Stimulated activated CD4-positive, alpha-beta T cell treated with anti-CD3 and anti-CD28 coated beads, Interleukin-2, amount 100 ng/mL, for 4 hours (primary cell): ENCODE measurements at regions not wholly inside any gene's neighbourhood (a gene's known extent, or its start where the extent isn't known, plus 50 kb on each side); places are given as distances from the start of the nearest gene placed in this dataset.
"Not testable (repeated sequence)": the region's sequence is repeated elsewhere in the genome, so short reads cannot be mapped to it uniquely, and the experiment has no call there.

Source experiments
- DNase-seq: peaks from one replicate; pipeline ENCODE4 v3.0.0-alpha.2; 2020; ENCODE audit warnings: low read depth

GRCh38 chr5:165407352-165407751 is 1901.9 kb downstream of the MAT2B start:
- DNase-seq = no peak

- no peak for DNase-seq
These were observed 1905.1 kb downstream of the MAT2B start for GRCh38 chr5:165410476-165410875.

- DNase-seq = not testable (repeated sequence)
These were observed 1906.1 kb downstream of the MAT2B start for GRCh38 chr5:165411532-165411931.

GRCh38 chr5:165420493-165420892 is 1915.1 kb downstream of the MAT2B start:
- DNase-seq = no peak

- DNase-seq = no peak
These were observed 1918.4 kb downstream of the MAT2B start for GRCh38 chr5:165423697-165424299.

- no peak for DNase-seq
These were observed 1920.2 kb downstream of the MAT2B start for GRCh38 chr5:165425594-165425993.

- no peak for DNase-seq
These were observed 1943.3 kb downstream of the MAT2B start for GRCh38 chr5:165448753-165449152.

- no peak for DNase-seq
These were observed 1952.6 kb downstream of the MAT2B start for GRCh38 chr5:165457859-165458481.

GRCh38 chr5:165459232-165459631 is 1953.8 kb downstream of the MAT2B start:
- DNase-seq = no peak

- no peak for DNase-seq
These were observed 1955.5 kb downstream of the MAT2B start for GRCh38 chr5:165460911-165461310.

- no peak for DNase-seq
These were observed 1972.1 kb downstream of the MAT2B start for GRCh38 chr5:165477546-165477945.

GRCh38 chr5:165495829-165496380 is 1990.5 kb downstream of the MAT2B start:
- no peak for DNase-seq

- DNase-seq = no peak
These were observed 1992.3 kb downstream of the MAT2B start for GRCh38 chr5:165497707-165498106.

GRCh38 chr5:165502893-165503691 is 1997.7 kb downstream of the MAT2B start:
- no peak for DNase-seq

GRCh38 chr5:165504674-165505073 is 1999.3 kb downstream of the MAT2B start:
- no peak for DNase-seq

GRCh38 chr5:165508286-165508685 is 2002.9 kb downstream of the MAT2B start:
- DNase-seq = no peak

GRCh38 chr5:165508861-165509260 is 2003.4 kb downstream of the MAT2B start:
- no peak for DNase-seq

GRCh38 chr5:165521816-165522610 is 2016.6 kb downstream of the MAT2B start:
- DNase-seq = no peak

GRCh38 chr5:165525271-165525670 is 2019.9 kb downstream of the MAT2B start:
- no peak for DNase-seq

GRCh38 chr5:165526357-165526756 is 2020.9 kb downstream of the MAT2B start:
- DNase-seq = no peak

- DNase-seq = no peak
These were observed 2022.2 kb downstream of the MAT2B start for GRCh38 chr5:165527577-165527976.

- no peak for DNase-seq
These were observed 2032.6 kb downstream of the MAT2B start for GRCh38 chr5:165538065-165538464.
